IMR-90 (cell line): ENCODE measurements at regions not wholly inside any gene's neighbourhood (a gene's known extent, or its start where the extent isn't known, plus 50 kb on each side); places are given as distances from the start of the nearest gene placed in this dataset.

Experiments used
- ATAC-seq: fragments of 200-7000 bp; cut with Tn5 transposase; 2 replicates; pipeline ENCODE4 v1.9.1; 2020; ENCODE audit warnings: low read depth, mild to moderate bottlenecking, moderate library complexity
- BruUV-seq: library from RNA; stranded (reverse); fragments of 400-500 nt; replicated peaks from 2 replicates; lab custom pipeline; 2021; lab: Mats Ljungman, UMichigan
- CTCF ChIA-PET: fragments of 300-600 bp; formaldehyde crosslinking; extraction: SDS; loops from one replicate; lab custom pipeline; 2021; ENCODE audit warnings: antibody characterized with exemption; lab: Yijun Ruan, JAX
- POLR2A ChIA-PET: fragments of 300-600 bp; sonication (Branson Sonifier 250); formaldehyde crosslinking; loops from one replicate; lab custom pipeline; 2022; ENCODE audit warnings: antibody characterized with exemption; ENCODE audit not compliant: unreplicated experiment; lab: Charles Lee
- DNase-seq: peaks from one replicate; pipeline ENCODE4 v3.0.0; 2013
- H2AFZ ChIP-seq: replicated peaks from 2 replicates; pipeline ENCODE3; 2013; ENCODE audit warnings: low read length, mild to moderate bottlenecking; ENCODE audit not compliant: poor library complexity
- H2AK5ac ChIP-seq: 2 replicates; pipeline ENCODE4 v1.6.1; 2013; ENCODE audit warnings: low read depth, low read length, inconsistent platforms
- H2AK9ac ChIP-seq: replicated peaks from 2 replicates; pipeline ENCODE3; 2013; ENCODE audit warnings: mild to moderate bottlenecking, low read depth, low read length, moderate library complexity; ENCODE audit not compliant: poor library complexity
- H2BK120ac ChIP-seq: 2 replicates; pipeline ENCODE4 v1.6.1; 2013; ENCODE audit warnings: low read depth, low read length, inconsistent platforms
- H2BK15ac ChIP-seq: 3 replicates; pipeline ENCODE4 v1.6.1; 2013; ENCODE audit warnings: low read depth, low read length, inconsistent platforms
- H2BK20ac ChIP-seq: 2 replicates; pipeline ENCODE4 v1.6.1; 2013; ENCODE audit warnings: low read depth, mild to moderate bottlenecking, inconsistent platforms, low read length, moderate library complexity
- H2BK5ac ChIP-seq: 2 replicates; pipeline ENCODE4 v1.6.1; 2013; ENCODE audit warnings: mild to moderate bottlenecking, low read depth, low read length, inconsistent platforms; ENCODE audit not compliant: poor library complexity, severe bottlenecking
- H3K14ac ChIP-seq: replicated peaks from 2 replicates; pipeline ENCODE4 v1.6.1; 2013; ENCODE audit warnings: low read depth, low read length, inconsistent platforms
- H3K18ac ChIP-seq: 2 replicates; pipeline ENCODE4 v1.6.1; 2013; ENCODE audit warnings: low read depth, low read length, control low read depth
- H3K23ac ChIP-seq: 2 replicates; pipeline ENCODE4 v1.6.1; 2013; ENCODE audit warnings: low read depth, low read length, inconsistent platforms
- H3K27ac ChIP-seq: 2 replicates; pipeline ENCODE4 v1.5.1; 2013; ENCODE audit warnings: mild to moderate bottlenecking, control low read depth, low read length; ENCODE audit not compliant: insufficient read depth
- H3K27me3 ChIP-seq: 2 replicates; pipeline ENCODE4 v1.6.1; 2013; ENCODE audit warnings: low read length; ENCODE audit not compliant: control insufficient read depth, insufficient read depth
- H3K36me3 ChIP-seq: 2 replicates; pipeline ENCODE4 v1.6.1; 2013; ENCODE audit warnings: low read length, mixed read lengths; ENCODE audit not compliant: control insufficient read depth, insufficient read depth
- H3K4ac ChIP-seq: 2 replicates; pipeline ENCODE4 v1.6.1; 2013; ENCODE audit warnings: low read depth, low read length, inconsistent platforms
- H3K4me1 ChIP-seq: 2 replicates; pipeline ENCODE4 v1.6.1; 2013; ENCODE audit warnings: low read length, mixed read lengths; ENCODE audit not compliant: control insufficient read depth, insufficient read depth
- H3K4me2 ChIP-seq: 2 replicates; pipeline ENCODE4 v1.6.1; 2013; ENCODE audit warnings: low read depth, mild to moderate bottlenecking, control low read depth, low read length, moderate library complexity
- H3K4me3 ChIP-seq: 2 replicates; pipeline ENCODE4 v1.5.1; 2013; ENCODE audit warnings: low read depth, mild to moderate bottlenecking, control low read depth, low read length, moderate library complexity; ENCODE audit not compliant: insufficient read depth
- H3K56ac ChIP-seq: 2 replicates; pipeline ENCODE4 v1.6.1; 2013; ENCODE audit warnings: low read length, inconsistent platforms; ENCODE audit not compliant: insufficient read depth; ENCODE audit errors: extremely low read depth
- H3K79me1 ChIP-seq, 2 experiments: 2 replicates each; pipeline ENCODE4 v1.6.1; 2013; ENCODE audit warnings: low read length in 2 of 2, inconsistent platforms in 1 of 2, low read depth in 1 of 2
- H3K9ac ChIP-seq: 2 replicates; pipeline ENCODE4 v1.6.1; 2013; ENCODE audit warnings: low read depth, low read length, control low read depth
- H3K9me1 ChIP-seq: 2 replicates; pipeline ENCODE4 v1.6.1; 2013; ENCODE audit warnings: low read length, inconsistent platforms; ENCODE audit not compliant: insufficient read depth
- H3K9me3 ChIP-seq: 2 replicates; pipeline ENCODE4 v1.6.1; 2013; ENCODE audit warnings: low read length; ENCODE audit not compliant: control insufficient read depth, insufficient read depth
- H4K20me1 ChIP-seq: 2 replicates; pipeline ENCODE4 v1.6.1; 2013; ENCODE audit warnings: low read length, inconsistent platforms; ENCODE audit not compliant: insufficient read depth
- H4K5ac ChIP-seq: 2 replicates; pipeline ENCODE4 v1.6.1; 2013; ENCODE audit warnings: mild to moderate bottlenecking, low read depth, low read length, control low read depth
- H4K8ac ChIP-seq, 2 experiments: 2 replicates each; pipeline ENCODE4 v1.6.1; 2013; ENCODE audit warnings: low read depth in 2 of 2, low read length in 2 of 2, control low read depth in 1 of 2, inconsistent platforms in 1 of 2
- H4K91ac ChIP-seq: 2 replicates; pipeline ENCODE4 v1.6.1; 2013; ENCODE audit warnings: low read depth, low read length, inconsistent platforms; ENCODE audit not compliant: insufficient read depth
- BHLHE40 ChIP-seq: fragments of 150-350 bp; IDR thresholded peaks from 2 replicates; pipeline ENCODE4 v1.6.1; 2016; ENCODE audit warnings: mild to moderate bottlenecking, low read depth, low read length
- CEBPB ChIP-seq: IDR thresholded peaks from 2 replicates; pipeline ENCODE4 v1.6.1; 2012; ENCODE audit warnings: low read depth, low read length, improper control_type of control experiment
- CTCF ChIP-seq: conservative IDR thresholded peaks from 2 replicates; pipeline ENCODE4 v1.5.1; 2012; ENCODE audit warnings: mild to moderate bottlenecking, low read depth, low read length, improper control_type of control experiment
- FOS ChIP-seq: fragments of 150-350 bp; IDR thresholded peaks from 2 replicates; pipeline ENCODE4 v1.6.1; 2016; ENCODE audit warnings: low read depth, low read length
- MAZ ChIP-seq: IDR thresholded peaks from 2 replicates; pipeline ENCODE4 v1.6.1; 2012; ENCODE audit warnings: low read depth, mild to moderate bottlenecking, low read length, improper control_type of control experiment, moderate library complexity, borderline replicate concordance
- POLR2A ChIP-seq: IDR thresholded peaks from 2 replicates; pipeline ENCODE4 v1.6.1; 2012; ENCODE audit warnings: mild to moderate bottlenecking, low read depth, low read length
- RFX5 ChIP-seq: IDR thresholded peaks from 2 replicates; pipeline ENCODE4 v1.8.0; 2012; ENCODE audit warnings: low read depth, mild to moderate bottlenecking, low read length, moderate library complexity
- SMC3 ChIP-seq: fragments of 150-350 bp; IDR thresholded peaks from 2 replicates; pipeline ENCODE4 v1.6.1; 2016; ENCODE audit warnings: low read depth, mild to moderate bottlenecking, antibody characterized with exemption, low read length, moderate library complexity
- dilution Hi-C: fragments of 300-500 bp; cut with HindIII; formaldehyde crosslinking; loops from one replicate; pipeline ENCODE4 v1.14.3; 2018; ENCODE audit warnings: low sequenced_read_pairs; ENCODE audit not compliant: unreplicated experiment
- in situ Hi-C: fragments of 300-500 bp; cut with MboI; formaldehyde crosslinking; loops from 3 replicates; pipeline ENCODE4 v1.14.3; 2019; ENCODE audit warnings: low sequenced_read_pairs, inconsistent platforms, mixed read lengths
- intact Hi-C: fragments of 100-400 bp; cut with micrococcal nuclease; formaldehyde crosslinking; loops from 2 replicates; pipeline ENCODE4 v1.10.0; 2022
- TF ChIP-seq, protein P1 (sequence below): fragments of 150-350 bp; IDR thresholded peaks from 2 replicates; pipeline ENCODE4 v1.6.1; 2017; ENCODE audit warnings: mild to moderate bottlenecking, antibody characterized with exemption, low read length, low read depth
- TF ChIP-seq, protein P2 (sequence below): fragments of 150-350 bp; IDR thresholded peaks from 2 replicates; pipeline ENCODE4 v1.6.1; 2016; ENCODE audit warnings: low read depth, mild to moderate bottlenecking, low read length, moderate library complexity, borderline replicate concordance

- Histone ChIP-seq H3K9me1 (no peaks in the 10 kb centered on the region), H2BK20ac (no peak overlapping the region), H3K27me3 (no peaks in the 10 kb centered on the region), H4K8ac (no peak overlapping the region), H3K4me3 (no peak overlapping the region), H2BK120ac (no peak overlapping the region), H3K14ac (no peak overlapping the region), H3K18ac (no peak overlapping the region), H3K4me2 (no peak overlapping the region), H3K56ac (no peak overlapping the region), H2AFZ (no peak overlapping the region), H3K79me1 (no peaks in the 10 kb centered on the region), H2BK5ac (no peak overlapping the region), H3K4ac (no peak overlapping the region), H2AK5ac (no peak overlapping the region), H4K20me1 (no peaks in the 10 kb centered on the region), H4K5ac (no peak overlapping the region), H2AK9ac (no peak overlapping the region), H4K91ac (no peak overlapping the region), H3K9ac (no peak overlapping the region), H3K36me3 (no peaks in the 10 kb centered on the region), H3K4me1 (no peaks in the 10 kb centered on the region), H3K9me3 (no peaks in the 10 kb centered on the region), H3K27ac (no peak overlapping the region), H3K23ac (no peak overlapping the region), H2BK15ac (no peak overlapping the region)
- BruUV-seq = no TSS peak
- intact Hi-C loops (no loop called here), in situ Hi-C loops (no loop called here), dilution Hi-C loops (no loop called here)
- no peak for TF ChIP-seq SMC3
- no peak for TF ChIP-seq MAZ
- no peak for TF ChIP-seq POLR2A
- no peak for TF ChIP-seq CEBPB
- TF ChIP-seq CTCF = no peak
- TF ChIP-seq RFX5 = no peak
- TF ChIP-seq, protein P1, sequence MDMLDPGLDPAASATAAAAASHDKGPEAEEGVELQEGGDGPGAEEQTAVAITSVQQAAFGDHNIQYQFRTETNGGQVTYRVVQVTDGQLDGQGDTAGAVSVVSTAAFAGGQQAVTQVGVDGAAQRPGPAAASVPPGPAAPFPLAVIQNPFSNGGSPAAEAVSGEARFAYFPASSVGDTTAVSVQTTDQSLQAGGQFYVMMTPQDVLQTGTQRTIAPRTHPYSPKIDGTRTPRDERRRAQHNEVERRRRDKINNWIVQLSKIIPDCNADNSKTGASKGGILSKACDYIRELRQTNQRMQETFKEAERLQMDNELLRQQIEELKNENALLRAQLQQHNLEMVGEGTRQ = no peak
- no peak for TF ChIP-seq BHLHE40
- TF ChIP-seq FOS = no peak
- TF ChIP-seq, protein P2, sequence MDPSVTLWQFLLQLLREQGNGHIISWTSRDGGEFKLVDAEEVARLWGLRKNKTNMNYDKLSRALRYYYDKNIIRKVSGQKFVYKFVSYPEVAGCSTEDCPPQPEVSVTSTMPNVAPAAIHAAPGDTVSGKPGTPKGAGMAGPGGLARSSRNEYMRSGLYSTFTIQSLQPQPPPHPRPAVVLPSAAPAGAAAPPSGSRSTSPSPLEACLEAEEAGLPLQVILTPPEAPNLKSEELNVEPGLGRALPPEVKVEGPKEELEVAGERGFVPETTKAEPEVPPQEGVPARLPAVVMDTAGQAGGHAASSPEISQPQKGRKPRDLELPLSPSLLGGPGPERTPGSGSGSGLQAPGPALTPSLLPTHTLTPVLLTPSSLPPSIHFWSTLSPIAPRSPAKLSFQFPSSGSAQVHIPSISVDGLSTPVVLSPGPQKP = no peak
- CTCF ChIA-PET = no interaction called here
- ATAC-seq (no peak), DNase-seq (no peak)
- POLR2A ChIA-PET = no interaction called here
Observed at GRCh38 chr6:79145301-79145700, 67.2 kb upstream of the PHIP start.
